GM23338 (cell line): ENCODE measurements at regions not wholly inside any gene's neighbourhood (a gene's known extent, or its start where the extent isn't known, plus 50 kb on each side); places are given as distances from the start of the nearest gene placed in this dataset.

Source experiments
- ATAC-seq: fragments of 200-7000 bp; cut with Tn5 transposase; 3 replicates; pipeline ENCODE4 v1.9.1; 2020
- DNase-seq: peaks from one replicate; pipeline ENCODE4 v3.0.0-alpha.2; 2015; ENCODE audit warnings: low spot score
- H2AFZ ChIP-seq: fragments of 200-600 bp; sonication (generic); 2 replicates; pipeline ENCODE4 v1.8.0; 2016; ENCODE audit warnings: antibody characterized with exemption, mild to moderate bottlenecking, moderate library complexity
- H3F3A ChIP-seq: fragments of 200-600 bp; sonication (generic); replicated peaks from 2 replicates; pipeline ENCODE4 v1.8.0; 2017; ENCODE audit warnings: antibody characterized with exemption, mixed run types, low read depth
- H3K27ac ChIP-seq: fragments of 200-600 bp; sonication (generic); 2 replicates; pipeline ENCODE4 v1.6.1; 2016; ENCODE audit warnings: low read depth
- H3K27me3 ChIP-seq: fragments of 200-600 bp; sonication (generic); 2 replicates; pipeline ENCODE4 v1.8.0; 2016; ENCODE audit warnings: mild to moderate bottlenecking, mixed run types, moderate library complexity; ENCODE audit not compliant: insufficient read depth
- H3K36me3 ChIP-seq: fragments of 200-600 bp; sonication (generic); 2 replicates; pipeline ENCODE4 v1.8.0; 2016; ENCODE audit warnings: mild to moderate bottlenecking; ENCODE audit not compliant: insufficient read depth
- H3K4me1 ChIP-seq: fragments of 200-600 bp; sonication (generic); 2 replicates; pipeline ENCODE4 v1.8.0; 2016; ENCODE audit warnings: mild to moderate bottlenecking, moderate library complexity; ENCODE audit not compliant: insufficient read depth
- H3K4me2 ChIP-seq: fragments of 200-600 bp; sonication (generic); 2 replicates; pipeline ENCODE4 v1.7.1; 2017; ENCODE audit warnings: mixed run types
- H3K4me3 ChIP-seq: fragments of 200-600 bp; sonication (generic); 2 replicates; pipeline ENCODE4 v1.6.1; 2016; ENCODE audit warnings: mixed run types
- H3K79me2 ChIP-seq: fragments of 200-600 bp; sonication (generic); replicated peaks from 2 replicates; pipeline ENCODE4 v1.8.0; 2017; ENCODE audit warnings: mild to moderate bottlenecking; ENCODE audit not compliant: insufficient read depth
- H3K9me2 ChIP-seq: fragments of 200-600 bp; sonication (generic); 2 replicates; pipeline ENCODE4 v1.8.0; 2017; ENCODE audit not compliant: insufficient read depth
- H4K20me1 ChIP-seq: fragments of 200-600 bp; sonication (generic); replicated peaks from 2 replicates; pipeline ENCODE4 v1.8.0; 2017; ENCODE audit warnings: mild to moderate bottlenecking; ENCODE audit not compliant: insufficient read depth
- H3K27ac Mint-ChIP-seq: 2 replicates; pipeline ENCODE4 v1.8.0; 2020; ENCODE audit warnings: inconsistent platforms, mild to moderate bottlenecking, moderate library complexity, mixed read lengths
- H3K27me3 Mint-ChIP-seq: 3 replicates; pipeline ENCODE4 v1.8.0; 2022; ENCODE audit warnings: low read depth, mild to moderate bottlenecking, moderate library complexity, mixed read lengths, inconsistent platforms; ENCODE audit not compliant: insufficient read depth, poor library complexity
- H3K36me3 Mint-ChIP-seq: 3 replicates; pipeline ENCODE4 v1.8.0; 2021; ENCODE audit warnings: low read depth, mild to moderate bottlenecking, inconsistent platforms, moderate library complexity, mixed read lengths
- H3K4me1 Mint-ChIP-seq: 3 replicates; pipeline ENCODE4 v1.8.0; 2020; ENCODE audit warnings: mild to moderate bottlenecking, inconsistent platforms, mixed read lengths
- H3K4me3 Mint-ChIP-seq: 3 replicates; pipeline ENCODE4 v1.8.0; 2021; ENCODE audit warnings: moderate library complexity, mild to moderate bottlenecking, inconsistent platforms, mixed read lengths
- H3K9me3 Mint-ChIP-seq: 3 replicates; pipeline ENCODE4 v1.8.0; 2020; ENCODE audit warnings: moderate library complexity, mild to moderate bottlenecking, inconsistent platforms, mixed read lengths
- CREB1 ChIP-seq: fragments of 250-450 bp; sonication (Bioruptor Pico); IDR thresholded peaks from 2 replicates; pipeline ENCODE4 v1.5.0; 2020; ENCODE audit warnings: low read depth, mild to moderate bottlenecking, moderate library complexity
- CTCF ChIP-seq, 2 experiments: fragments of 200-600 bp in 1 of 2; sonication (generic) in 1 of 2; conservative IDR thresholded peaks; 2 replicates each; pipeline versions ENCODE4 v1.5.1 to v1.6.1; 2016 to 2017; ENCODE audit warnings: antibody characterized with exemption in 2 of 2, low read depth in 2 of 2, mild to moderate bottlenecking in 2 of 2, moderate library complexity in 1 of 2
- ETS1 ChIP-seq: IDR thresholded peaks from 2 replicates; pipeline ENCODE4 v1.6.1; 2016; ENCODE audit warnings: antibody characterized with exemption
- EZH2 ChIP-seq: fragments of 200-600 bp; sonication (generic); IDR thresholded peaks from one replicate; pipeline ENCODE4 v1.8.0; 2017; ENCODE audit warnings: antibody characterized with exemption, mild to moderate bottlenecking, low read depth; ENCODE audit not compliant: unreplicated experiment
- EZH2phosphoT487 ChIP-seq: fragments of 200-600 bp; sonication (generic); IDR thresholded peaks from one replicate; pipeline ENCODE4 v1.8.1; 2018; ENCODE audit warnings: antibody characterized with exemption; ENCODE audit not compliant: unreplicated experiment
- JUNB ChIP-seq: IDR thresholded peaks from one replicate; pipeline ENCODE4 v1.6.1; 2016; ENCODE audit warnings: antibody characterized with exemption; ENCODE audit not compliant: unreplicated experiment
- NANOG ChIP-seq: IDR thresholded peaks from 2 replicates; pipeline ENCODE4 v1.6.1; 2016; ENCODE audit warnings: antibody characterized with exemption, borderline replicate concordance
- POLR2AphosphoS5 ChIP-seq: IDR thresholded peaks from 2 replicates; pipeline ENCODE4 v1.6.1; 2016; ENCODE audit warnings: antibody characterized with exemption, low read depth
- REST ChIP-seq: IDR thresholded peaks from one replicate; pipeline ENCODE4 v1.6.1; 2018; ENCODE audit warnings: antibody characterized with exemption; ENCODE audit not compliant: unreplicated experiment
- STAT1 ChIP-seq: IDR thresholded peaks from one replicate; pipeline ENCODE4 v1.6.1; 2016; ENCODE audit warnings: antibody characterized with exemption; ENCODE audit not compliant: unreplicated experiment
- ZNF114 ChIP-seq: fragments of 250-450 bp; sonication (Bioruptor Pico); IDR thresholded peaks from 2 replicates; pipeline ENCODE4 v1.5.0; 2020; ENCODE audit warnings: mild to moderate bottlenecking, moderate library complexity
- ZNF331 ChIP-seq: fragments of 250-450 bp; sonication (Bioruptor Pico); IDR thresholded peaks from 2 replicates; pipeline ENCODE4 v1.5.0; 2020; ENCODE audit warnings: low read depth, mild to moderate bottlenecking, moderate library complexity
- ZNF462 ChIP-seq: fragments of 250-450 bp; sonication (Bioruptor Pico); IDR thresholded peaks from 2 replicates; pipeline ENCODE4 v1.5.0; 2020; ENCODE audit warnings: mild to moderate bottlenecking, moderate library complexity

DNA sequence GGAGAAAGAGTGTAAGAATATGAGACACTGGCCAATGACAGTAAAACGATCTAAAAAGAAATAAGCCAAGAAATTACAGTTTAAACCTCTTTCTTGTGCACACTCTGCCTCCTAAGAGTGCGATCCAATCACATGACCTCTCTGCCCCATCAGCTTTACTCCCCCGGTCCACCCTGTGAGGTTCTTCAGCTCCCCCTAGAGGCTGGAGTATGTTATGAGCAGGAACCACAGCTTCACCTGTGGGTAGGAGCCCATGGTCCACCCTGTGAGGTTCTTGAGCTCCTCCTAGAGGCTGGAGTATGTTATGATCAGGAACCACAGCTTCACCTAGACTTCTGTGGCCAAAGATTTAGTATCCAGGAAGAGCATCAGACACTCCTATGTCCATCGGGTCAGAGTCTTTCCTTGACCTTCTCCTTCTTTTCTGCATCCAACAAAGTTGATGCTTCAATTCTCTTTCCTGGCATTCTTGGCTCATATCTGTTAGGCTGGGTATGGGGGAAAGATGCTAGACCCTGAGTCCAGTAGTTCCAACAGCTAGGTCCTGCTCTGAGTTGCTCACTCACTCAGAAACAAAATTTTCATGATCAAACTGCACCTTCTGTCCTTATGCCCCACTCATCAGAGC is 164.0 kb downstream of the MINAR1 start:
- Histone ChIP-seq H3K4me3 (no peak overlapping the region), H3F3A (no peaks in the 10 kb centered on the region), H3K36me3 (no peaks in the 10 kb centered on the region), H3K9me2 (no peaks in the 10 kb centered on the region), H2AFZ (peak overlapping the region; percentile 93), H3K27ac (no peak overlapping the region), H4K20me1 (no peaks in the 10 kb centered on the region), H3K79me2 (no peaks in the 10 kb centered on the region), H3K27me3 (no peaks in the 10 kb centered on the region), H3K4me1 (no peaks in the 10 kb centered on the region), H3K4me2 (no peak overlapping the region)
- no peaks in the 10 kb centered on the region for H3K36me3 Mint-ChIP-seq
- no peak overlapping the region for H3K27ac Mint-ChIP-seq
- TF ChIP-seq NANOG = no peak; the same call in 1 of the 2 replicates
- no peak for TF ChIP-seq EZH2phosphoT487
- TF ChIP-seq ETS1 = no peak
- TF ChIP-seq CTCF (conservative IDR thresholded peaks at IDR 0.05; ENCODE audit: low read depth in 2 of 2) = peak; percentile 99 to 100
- TF ChIP-seq ZNF331 (CRISPR knock-in tag) = no peak
- TF ChIP-seq ZNF462 (CRISPR knock-in tag) = peak; percentile 79; the same call in 1 of the 2 replicates
- no peak for TF ChIP-seq ZNF114 (CRISPR knock-in tag)
- TF ChIP-seq EZH2 = no peak
- peak; percentile 40; the same call in 1 of the 2 replicates for TF ChIP-seq CREB1
- TF ChIP-seq POLR2AphosphoS5 = no peak
- no peak for TF ChIP-seq JUNB
- TF ChIP-seq REST = no peak
- TF ChIP-seq STAT1 = no peak
- no peaks in the 10 kb centered on the region for H3K27me3 Mint-ChIP-seq
- 0 out of 3 replicates have a peak overlapping the region, but pooled peaks have one; percentile 9 for H3K4me3 Mint-ChIP-seq
- DNase-seq (peak; percentile 98), ATAC-seq (peak; percentile 98)
- H3K9me3 Mint-ChIP-seq = no peaks in the 10 kb centered on the region
- 0 out of 3 replicates have a peak, but pooled peaks cover 3% of the 10 kb centered on the region for H3K4me1 Mint-ChIP-seq
